HL-60 (cell line): ENCODE measurements at regions not wholly inside any gene's neighbourhood (a gene's known extent, or its start where the extent isn't known, plus 50 kb on each side); places are given as distances from the start of the nearest gene placed in this dataset.

Experiments used
- DNase-seq, 2 experiments: peaks; one replicate each; pipeline ENCODE4 v3.0.0-alpha.2; 2010 to 2020; ENCODE audit warnings: low read depth in 1 of 2, low spot score in 1 of 2
- H3K27ac ChIP-seq: fragments of 250-450 bp; sonication (Bioruptor Pico); replicated peaks from 2 replicates; pipeline ENCODE4 v1.5.1; 2020; ENCODE audit warnings: mild to moderate bottlenecking, moderate library complexity
- H3K27me3 ChIP-seq: fragments of 250-450 bp; sonication (Bioruptor Pico); 2 replicates; pipeline ENCODE4 v1.5.1; 2021; ENCODE audit warnings: mild to moderate bottlenecking, moderate library complexity; ENCODE audit not compliant: insufficient read depth, poor library complexity, severe bottlenecking
- H3K4me3 ChIP-seq: replicated peaks from 2 replicates; pipeline ENCODE4 v1.5.1; 2011; ENCODE audit warnings: mild to moderate bottlenecking, control low read depth, low read length; ENCODE audit not compliant: insufficient read depth
- CTCF ChIP-seq: IDR thresholded peaks from one replicate; pipeline ENCODE4 v1.5.1; 2011; ENCODE audit warnings: low read length, control low read depth, inconsistent platforms; ENCODE audit not compliant: insufficient read depth
- GABPA ChIP-seq: IDR thresholded peaks from 2 replicates; pipeline ENCODE4 v1.6.1; 2012; ENCODE audit warnings: low read depth
- POLR2AphosphoS5 ChIP-seq: IDR thresholded peaks from 2 replicates; pipeline ENCODE4 v1.6.1; 2012; ENCODE audit warnings: low read depth
- REST ChIP-seq: IDR thresholded peaks from 2 replicates; pipeline ENCODE4 v1.6.1; 2012; ENCODE audit warnings: low read depth; ENCODE audit not compliant: insufficient replicate concordance
- SPI1 ChIP-seq: IDR thresholded peaks from 2 replicates; pipeline ENCODE4 v1.6.1; 2012; ENCODE audit warnings: low read depth, mild to moderate bottlenecking, borderline replicate concordance

GRCh38 chr2:11006191-11006590 is 94.5 kb downstream of the KCNF1 start:
- no peak overlapping the region for H3K27ac ChIP-seq
- H3K27me3 ChIP-seq = peaks cover 2% of the 10 kb centered on the region
- TF ChIP-seq POLR2AphosphoS5 (no peak), GABPA (no peak), CTCF (no peak), SPI1 (no peak), REST (no peak)
- no peak for DNase-seq
- H3K4me3 ChIP-seq = no peak overlapping the region

- H3K27ac ChIP-seq = no peak overlapping the region
- DNase-seq = no peak
- TF ChIP-seq GABPA = no peak
- no peak for TF ChIP-seq REST
- TF ChIP-seq CTCF = no peak
- TF ChIP-seq POLR2AphosphoS5 = no peak
- H3K27me3 ChIP-seq = peaks cover 2% of the 10 kb centered on the region
- no peak overlapping the region for H3K4me3 ChIP-seq
These were observed 95.9 kb downstream of the KCNF1 start for GRCh38 chr2:11007331-11008264.

- peaks cover 2% of the 10 kb centered on the region for H3K27me3 ChIP-seq
- H3K4me3 ChIP-seq = no peak overlapping the region
- DNase-seq = no peak
- TF ChIP-seq GABPA (no peak), REST (no peak), CTCF (no peak), POLR2AphosphoS5 (no peak), SPI1 (no peak)
- no peak overlapping the region for H3K27ac ChIP-seq
These were observed 97.0 kb downstream of the KCNF1 start for GRCh38 chr2:11008773-11009172.
